ENCODE measurements at regions not wholly inside any gene's neighbourhood (a gene's known extent, or its start where the extent isn't known, plus 50 kb on each side); places are given as distances from the start of the nearest gene placed in this dataset.

DNA sequence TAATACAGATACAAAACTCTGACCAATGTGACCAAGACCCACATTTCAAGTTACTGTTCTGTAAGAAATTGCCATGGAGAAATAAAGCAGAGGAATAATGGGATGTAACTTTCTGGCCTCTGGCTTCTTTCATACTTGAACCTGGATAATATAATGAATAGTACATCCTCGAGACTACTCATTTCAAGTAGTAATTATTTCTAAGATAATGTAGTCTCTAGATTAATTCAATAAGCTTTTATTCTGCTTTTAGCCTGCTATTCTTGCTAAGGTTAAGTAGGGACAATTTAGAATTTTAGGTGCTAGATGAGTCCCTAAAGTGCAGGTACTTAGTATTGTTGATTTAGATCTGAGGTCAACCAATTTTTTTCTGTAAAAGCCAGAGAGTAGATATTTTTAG is 178.7 kb upstream of the IL15 start:
- TF ChIP-seq, protein P1, sequence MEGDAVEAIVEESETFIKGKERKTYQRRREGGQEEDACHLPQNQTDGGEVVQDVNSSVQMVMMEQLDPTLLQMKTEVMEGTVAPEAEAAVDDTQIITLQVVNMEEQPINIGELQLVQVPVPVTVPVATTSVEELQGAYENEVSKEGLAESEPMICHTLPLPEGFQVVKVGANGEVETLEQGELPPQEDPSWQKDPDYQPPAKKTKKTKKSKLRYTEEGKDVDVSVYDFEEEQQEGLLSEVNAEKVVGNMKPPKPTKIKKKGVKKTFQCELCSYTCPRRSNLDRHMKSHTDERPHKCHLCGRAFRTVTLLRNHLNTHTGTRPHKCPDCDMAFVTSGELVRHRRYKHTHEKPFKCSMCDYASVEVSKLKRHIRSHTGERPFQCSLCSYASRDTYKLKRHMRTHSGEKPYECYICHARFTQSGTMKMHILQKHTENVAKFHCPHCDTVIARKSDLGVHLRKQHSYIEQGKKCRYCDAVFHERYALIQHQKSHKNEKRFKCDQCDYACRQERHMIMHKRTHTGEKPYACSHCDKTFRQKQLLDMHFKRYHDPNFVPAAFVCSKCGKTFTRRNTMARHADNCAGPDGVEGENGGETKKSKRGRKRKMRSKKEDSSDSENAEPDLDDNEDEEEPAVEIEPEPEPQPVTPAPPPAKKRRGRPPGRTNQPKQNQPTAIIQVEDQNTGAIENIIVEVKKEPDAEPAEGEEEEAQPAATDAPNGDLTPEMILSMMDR (IDR thresholded peaks at IDR 0.05) = no peak
- no peak for TF ChIP-seq POLR2A (IDR thresholded peaks at IDR 0.05)
